COLO668 (cell line): ENCODE measurements at regions not wholly inside any gene's neighbourhood (a gene's known extent, or its start where the extent isn't known, plus 50 kb on each side); places are given as distances from the start of the nearest gene placed in this dataset.
A peak's percentile ranks its signal among the peaks of the same experiment; 100 is the strongest.
"Not testable (repeated sequence)": the region's sequence is repeated elsewhere in the genome, so short reads cannot be mapped to it uniquely, and the experiment has no call there.

Experiments used
- DNase-seq: peaks from one replicate; lab custom pipeline; 2025; ENCODE audit not compliant: unreplicated experiment; lab: John Stamatoyannopoulos, UW

DNA sequence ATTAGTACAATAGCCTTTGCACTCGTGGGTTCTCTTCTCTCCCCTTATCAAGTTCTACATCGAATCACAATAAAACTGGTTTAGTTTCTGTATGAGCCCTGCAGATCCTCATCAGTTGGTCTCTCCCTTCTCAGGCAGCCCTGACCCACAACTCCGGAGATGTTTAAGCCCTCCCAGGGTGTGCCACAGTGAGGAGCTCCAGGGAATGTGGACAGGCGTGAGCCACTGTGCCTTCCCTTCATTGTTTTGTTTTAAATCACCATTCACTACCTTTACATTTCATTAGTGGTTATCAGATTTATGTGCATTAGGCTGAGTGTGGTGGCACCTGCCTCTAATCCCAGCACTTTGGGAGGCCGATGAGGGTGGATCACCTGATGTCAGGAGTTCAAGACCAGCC is 133.2 kb downstream of the LARP7 start:
- no peak for DNase-seq

DNA sequence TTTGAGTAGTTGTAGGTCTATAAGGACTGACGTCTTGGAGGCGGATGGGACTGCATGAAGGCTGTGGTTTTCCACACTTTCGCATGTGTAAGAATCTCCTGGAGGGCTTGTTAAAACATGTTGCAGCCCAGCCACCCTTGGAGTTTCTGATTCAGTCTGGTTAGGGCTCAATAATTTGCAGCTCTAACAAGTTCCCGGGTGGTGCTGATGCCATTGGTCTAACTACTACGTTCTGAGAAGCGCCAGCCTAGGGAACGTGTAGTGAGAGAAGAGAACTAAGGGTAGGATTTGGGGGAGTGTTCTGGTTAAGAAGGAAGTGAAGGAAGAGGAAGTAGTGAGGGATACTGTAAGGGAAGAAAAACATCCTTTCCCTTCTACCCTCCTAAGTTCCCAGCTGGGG is 138.9 kb downstream of the LARP7 start:
- DNase-seq, result no peak

DNA sequence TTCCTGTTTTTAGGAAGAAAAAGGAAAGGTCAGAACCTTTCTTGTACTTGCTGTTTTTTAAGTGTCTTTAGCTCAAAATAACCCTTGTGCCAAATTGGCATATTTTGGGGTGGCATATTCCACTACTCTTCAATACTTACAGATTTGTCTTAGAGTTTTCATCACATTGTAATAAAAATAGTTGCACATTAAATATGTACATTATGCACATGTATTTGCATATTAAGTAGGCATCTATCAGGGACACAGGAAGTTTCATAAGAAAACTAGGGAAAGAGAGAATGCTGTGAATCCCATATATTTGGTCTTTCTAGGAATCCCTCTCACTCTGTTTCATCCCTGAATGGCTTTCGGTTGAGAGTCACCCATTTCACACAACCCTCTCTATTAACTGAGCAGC is 139.6 kb downstream of the LARP7 start:
- DNase-seq, result no peak

DNA sequence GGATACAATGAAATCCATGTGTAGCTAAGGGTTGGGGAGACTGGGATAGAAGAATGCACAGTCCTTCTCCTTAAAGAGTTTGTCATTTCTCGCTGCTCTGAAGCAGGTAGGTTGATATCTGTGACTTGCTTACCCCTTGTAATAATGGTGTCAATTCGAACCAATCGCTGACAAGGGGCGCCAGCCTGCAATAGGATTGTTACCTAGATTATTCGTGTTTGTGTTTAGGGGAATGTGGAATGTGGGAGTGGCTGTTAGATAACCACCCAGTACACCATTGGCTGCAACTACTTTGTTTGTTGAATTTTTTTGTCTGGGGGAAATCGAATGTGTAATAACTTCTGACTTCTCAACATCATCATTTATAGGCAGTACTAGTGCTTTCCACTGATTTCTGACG is 141.6 kb downstream of the LARP7 start:
- no peak for DNase-seq

DNA sequence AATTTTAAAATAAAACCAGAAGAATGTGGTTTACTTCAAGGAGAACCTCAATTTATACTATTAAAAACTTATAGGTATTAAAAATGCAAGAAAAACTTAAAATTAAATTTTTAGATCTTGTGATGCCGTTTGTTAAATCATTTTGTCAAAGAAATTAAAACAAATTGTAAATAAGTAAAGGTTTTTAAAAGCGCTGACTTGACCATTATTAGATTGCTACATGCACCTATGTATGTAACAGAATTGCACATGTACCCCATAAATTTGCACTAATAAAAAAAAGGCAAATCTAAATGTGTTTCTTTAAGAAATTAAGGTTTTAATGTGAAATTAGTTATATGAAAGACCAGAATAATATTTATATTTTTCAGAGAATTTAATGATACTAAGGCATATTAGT is 156.1 kb downstream of the LARP7 start:
- no peak for DNase-seq

DNA sequence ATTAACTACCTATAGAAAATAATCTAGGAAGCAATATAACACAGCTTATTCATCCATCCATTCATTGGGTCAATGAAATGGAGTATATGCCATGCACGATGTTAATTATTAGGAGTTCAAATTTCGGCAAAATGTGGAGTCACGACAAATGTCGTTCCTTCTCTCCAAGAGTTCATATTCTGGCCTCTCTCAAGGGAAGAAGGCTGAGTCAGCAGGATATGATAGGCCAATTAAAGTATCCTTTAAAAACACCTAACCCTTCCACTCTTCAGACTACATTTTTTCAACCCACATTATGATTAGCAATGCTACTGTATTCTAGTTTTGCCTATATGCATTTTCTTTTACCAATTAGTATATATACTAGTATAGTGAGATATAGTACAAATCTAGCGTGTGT is 163.1 kb downstream of the LARP7 start:
- no peak for DNase-seq

DNA sequence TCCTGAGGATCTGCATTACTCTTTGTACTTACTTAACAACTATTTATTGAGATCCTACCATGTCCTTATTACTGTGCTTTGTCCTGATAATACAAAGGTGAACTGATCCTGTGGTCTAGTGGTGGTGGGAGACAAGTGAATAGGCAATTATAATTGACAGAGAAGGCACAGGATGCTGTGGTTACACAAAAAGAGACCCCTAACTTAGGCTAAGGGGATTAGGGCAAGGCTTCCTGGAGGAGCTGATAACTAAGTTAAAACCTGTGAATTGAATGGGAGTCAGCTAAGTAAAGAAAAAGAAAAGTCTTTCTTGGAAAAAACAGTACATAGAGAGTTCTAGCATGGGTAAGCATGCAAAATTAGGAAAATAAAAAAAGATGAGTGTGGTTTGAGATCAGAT is 164.4 kb downstream of the LARP7 start:
- no peak for DNase-seq

DNA sequence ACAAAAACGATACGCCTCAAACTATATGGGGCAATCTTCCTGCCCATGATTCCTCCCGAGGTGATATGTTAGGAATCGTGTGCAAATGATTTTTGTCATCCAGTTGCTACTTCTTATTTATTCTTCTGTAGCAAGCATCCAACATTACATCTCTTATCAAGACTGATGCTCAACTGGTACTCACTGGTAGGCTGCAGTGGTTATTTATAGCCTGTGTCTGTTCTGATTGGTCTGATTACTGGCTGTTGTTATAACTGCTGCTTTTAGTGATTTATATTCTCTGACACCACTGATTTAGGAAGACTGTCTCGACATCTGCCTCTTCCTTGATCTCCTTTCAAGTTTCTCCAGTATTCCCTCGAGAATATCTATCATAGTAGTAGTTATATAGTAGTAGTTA is 165.8 kb downstream of the LARP7 start:
- no peak for DNase-seq

DNA sequence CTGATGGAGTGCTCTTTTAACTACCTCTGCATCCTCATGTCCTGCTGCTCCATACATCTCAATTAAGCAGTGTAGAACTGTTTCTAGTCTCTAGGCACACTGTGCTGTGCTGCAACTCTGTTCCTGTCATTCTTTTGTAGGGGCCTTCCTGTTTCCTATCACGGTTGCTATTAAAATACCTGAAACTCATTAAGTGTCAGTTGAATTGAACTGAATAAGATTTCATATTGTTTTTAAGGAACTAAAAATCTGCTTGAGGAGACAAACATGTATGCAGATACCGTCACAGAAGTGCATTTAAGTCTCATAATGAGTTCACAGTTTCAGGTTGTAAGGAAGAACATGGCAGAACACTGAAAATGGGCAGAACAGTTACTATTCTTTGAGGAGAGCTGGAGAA is 170.1 kb downstream of the LARP7 start:
- DNase-seq, result no peak

DNA sequence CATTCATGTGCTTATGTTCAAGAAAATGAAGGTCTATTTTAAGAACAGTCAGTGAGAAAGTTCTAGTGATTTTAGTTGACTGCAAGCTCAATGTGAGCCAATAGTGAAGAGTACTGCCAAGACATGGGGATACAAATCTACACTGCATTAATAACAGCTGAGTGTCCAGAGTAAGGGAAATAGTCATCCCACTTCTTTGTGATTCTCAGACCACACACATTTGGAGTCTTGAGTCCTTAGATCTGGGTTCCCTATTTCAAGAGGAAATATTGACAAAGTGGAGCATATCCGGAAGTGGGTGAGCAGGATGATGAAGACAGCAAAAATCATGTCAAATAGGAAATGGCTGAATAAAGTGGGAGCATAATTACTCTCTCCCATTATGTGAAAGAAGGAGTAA is 171.1 kb downstream of the LARP7 start:
- no peak for DNase-seq

DNA sequence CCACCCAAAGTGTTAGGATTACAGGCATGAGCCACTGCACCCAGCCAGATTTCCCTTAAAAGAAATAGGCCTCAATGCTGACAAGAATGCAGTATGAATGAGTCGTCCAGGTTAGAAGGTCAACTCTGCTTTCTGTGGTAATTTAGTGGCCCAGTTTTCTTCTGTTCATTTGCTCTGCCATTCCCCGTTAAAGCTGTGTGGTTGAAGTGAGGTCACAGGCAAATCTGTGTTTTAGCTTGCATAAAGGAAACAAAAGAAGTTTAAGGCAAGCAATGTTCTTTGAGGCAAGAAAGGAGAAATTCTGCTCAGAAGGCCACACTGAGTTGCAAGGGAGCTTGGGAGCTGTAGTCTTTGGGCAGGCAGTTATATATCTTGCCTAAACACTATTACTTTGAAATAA is 176.8 kb downstream of the LARP7 start:
- DNase-seq, result no peak

DNA sequence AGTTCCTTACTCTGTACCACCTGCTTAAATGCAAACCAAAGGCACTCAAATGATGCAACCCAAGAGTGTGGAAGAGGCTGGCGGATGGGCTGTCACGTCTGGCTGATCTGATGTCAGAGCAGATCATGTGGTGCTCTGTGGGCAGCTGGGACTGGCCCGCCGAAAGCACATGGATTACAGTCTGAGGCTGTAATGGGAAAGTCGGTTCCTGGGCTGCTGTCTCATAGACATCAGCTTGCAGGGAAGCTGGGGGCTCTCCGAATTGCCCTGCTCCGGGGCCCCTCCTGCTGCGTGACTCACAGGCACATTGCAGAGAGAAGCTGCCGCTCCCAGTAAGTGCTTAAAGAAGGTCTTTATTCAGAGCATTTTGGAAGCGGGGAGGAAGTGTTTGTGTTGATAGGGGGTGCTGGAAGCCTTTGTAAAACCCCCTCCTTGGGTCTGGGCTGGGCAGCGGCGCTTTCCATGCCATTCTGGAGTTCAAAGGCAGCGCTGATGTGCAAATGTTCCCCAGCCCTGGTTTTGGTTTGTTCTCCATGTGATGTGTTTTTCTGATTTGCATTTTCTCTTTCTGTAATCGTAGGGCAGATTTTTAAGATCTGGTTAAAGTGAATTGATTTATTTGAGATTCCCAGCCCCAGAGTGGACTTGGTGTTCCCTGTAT is 181.1 kb downstream of the LARP7 start:
- peak; percentile 72 for DNase-seq

DNA sequence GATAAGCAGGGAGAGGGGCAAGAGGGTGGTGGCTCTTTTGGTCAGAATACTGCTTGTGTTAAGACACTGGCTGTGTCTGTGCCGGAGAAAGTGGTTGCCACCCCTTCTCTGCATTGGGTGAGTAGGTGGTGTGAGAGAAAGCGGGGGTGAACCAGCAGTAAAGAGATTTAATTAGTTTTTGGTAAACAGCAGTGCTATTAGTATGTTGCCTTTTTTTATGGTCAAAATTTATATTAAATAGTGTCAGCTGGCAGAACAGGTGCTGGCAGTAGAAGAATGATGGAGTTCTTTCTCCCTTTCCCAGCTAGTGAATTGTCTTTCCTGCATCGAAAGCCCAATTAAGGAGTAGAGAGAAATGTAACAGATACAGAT is 181.6 kb downstream of the LARP7 start:
- DNase-seq, result peak; percentile 29

DNA sequence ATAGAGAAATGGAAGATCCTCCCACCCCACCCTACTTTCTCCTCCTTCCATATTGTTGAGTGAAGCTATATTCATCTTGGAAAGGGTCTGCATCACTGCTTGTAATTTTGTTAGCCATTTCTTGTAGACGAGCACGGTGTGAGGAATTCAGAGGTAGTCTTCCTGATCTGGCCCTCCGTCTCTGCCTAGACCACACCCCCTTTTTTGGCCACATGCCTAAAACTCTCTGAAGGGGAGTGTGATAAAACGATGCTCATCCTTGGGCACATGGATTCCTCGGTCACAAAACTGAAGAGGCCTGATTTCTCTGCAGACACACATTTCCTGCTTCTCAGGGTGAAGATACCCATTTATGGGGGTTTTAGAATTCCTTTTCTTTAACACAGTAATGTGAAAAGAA is 182.8 kb downstream of the LARP7 start:
- DNase-seq, result no peak

DNA sequence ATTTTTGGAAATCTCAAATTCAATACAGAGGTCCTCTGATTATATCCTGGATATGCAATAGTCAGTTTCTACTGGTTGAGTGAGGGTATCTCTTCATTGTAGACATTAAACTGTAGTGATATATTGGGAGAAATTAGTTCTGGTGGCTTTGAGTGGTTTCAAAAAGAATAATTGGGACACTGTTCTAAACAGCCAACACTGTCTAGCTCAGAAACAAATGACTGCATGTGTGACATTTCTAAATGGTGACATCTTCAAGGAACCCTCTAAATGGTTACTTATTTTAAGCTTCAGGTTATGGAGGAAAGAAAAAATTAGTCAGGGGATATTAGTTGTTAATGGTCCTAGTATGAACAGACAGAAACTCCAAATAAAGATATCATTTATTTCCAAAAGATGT is 186.2 kb downstream of the LARP7 start:
- no peak for DNase-seq

DNA sequence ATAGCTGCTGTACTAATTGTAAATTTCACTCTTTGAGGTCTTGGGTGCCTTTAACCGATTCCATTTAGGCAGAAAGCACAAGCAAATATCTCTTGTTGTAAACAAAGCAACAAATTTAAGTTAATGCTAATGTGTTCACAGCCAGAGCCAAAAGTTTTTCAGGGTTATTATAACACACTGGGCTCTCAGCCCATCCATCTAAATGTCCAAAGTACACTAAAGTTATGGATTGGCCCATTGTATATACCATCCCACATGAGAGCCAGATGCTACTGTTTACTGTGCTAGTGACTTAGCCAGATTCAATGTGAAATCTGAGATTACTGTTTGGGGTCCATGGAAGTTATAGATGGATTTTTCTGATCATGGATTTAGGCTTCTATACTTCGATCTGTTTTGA is 186.7 kb downstream of the LARP7 start:
- DNase-seq, result no peak

DNA sequence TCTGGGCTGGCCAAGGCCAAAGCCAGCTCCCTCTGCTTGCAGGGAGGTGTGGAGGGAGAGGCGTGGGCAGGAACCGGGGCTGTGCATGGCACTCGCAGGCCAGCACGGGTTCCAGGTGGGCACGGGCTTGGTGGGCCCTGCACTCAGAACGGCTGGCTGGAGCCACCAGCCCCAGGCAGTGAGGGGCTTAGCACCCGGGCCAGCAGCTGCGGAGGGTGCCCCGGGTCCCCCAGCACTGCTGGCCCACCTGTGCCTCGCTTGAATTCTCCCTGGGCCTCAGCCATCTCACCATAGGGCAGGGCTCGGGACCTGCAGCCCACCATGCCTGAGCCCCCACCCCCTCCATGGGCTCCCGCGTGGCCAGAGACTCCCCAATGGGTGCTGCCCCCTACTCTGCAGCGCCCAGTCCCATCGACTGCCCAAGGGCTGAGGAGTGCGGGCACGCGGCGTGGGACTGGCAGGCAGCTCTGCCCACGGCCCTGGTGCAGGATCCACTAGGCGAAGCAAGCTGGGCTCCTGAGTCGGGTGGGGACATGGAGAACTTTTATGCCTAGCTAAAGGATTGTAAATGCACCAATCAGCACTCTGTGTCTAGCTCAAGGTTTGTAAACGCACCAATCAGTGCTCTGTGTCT is 193.9 kb downstream of the LARP7 start:
- no peak for DNase-seq

DNA sequence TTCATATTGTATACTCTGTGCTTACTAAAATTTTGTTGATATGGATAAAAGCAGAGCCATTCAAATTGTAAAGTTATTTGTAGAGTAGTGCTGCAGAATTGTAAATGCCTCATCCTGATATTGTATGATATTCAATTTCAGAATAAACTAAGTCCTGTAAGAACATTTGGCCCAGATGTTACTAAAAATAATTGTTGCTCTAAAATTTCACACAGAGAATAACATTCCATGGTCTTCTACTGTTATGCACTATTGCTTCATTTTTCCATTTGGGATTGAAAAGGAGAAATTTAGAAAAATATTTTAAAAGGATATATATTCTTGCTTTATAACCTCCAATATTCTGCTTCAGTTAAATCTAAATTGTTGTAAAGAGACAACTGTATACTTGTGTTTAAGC is 195.6 kb downstream of the LARP7 start:
- DNase-seq, result no peak

DNA sequence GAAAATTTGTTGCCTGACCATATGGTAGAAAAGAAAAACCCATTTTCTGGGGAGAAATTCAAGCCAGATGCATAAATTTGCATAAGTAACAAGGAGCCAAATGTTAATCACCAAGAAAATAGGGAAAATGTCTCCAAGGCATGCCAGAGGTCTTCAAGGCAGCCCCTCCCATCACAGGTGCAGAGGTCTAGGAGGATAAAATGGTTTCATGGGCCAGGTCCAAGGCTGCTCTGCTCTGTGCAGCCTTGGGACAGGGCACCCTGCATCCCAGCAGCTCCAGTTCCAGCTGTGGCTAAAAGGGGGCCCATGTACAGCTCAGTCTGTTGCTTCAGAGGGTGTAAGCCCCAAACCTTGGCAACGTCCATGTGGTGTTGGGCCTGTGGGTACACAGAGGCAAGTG is 200.0 kb downstream of the LARP7 start:
- no peak for DNase-seq

DNA sequence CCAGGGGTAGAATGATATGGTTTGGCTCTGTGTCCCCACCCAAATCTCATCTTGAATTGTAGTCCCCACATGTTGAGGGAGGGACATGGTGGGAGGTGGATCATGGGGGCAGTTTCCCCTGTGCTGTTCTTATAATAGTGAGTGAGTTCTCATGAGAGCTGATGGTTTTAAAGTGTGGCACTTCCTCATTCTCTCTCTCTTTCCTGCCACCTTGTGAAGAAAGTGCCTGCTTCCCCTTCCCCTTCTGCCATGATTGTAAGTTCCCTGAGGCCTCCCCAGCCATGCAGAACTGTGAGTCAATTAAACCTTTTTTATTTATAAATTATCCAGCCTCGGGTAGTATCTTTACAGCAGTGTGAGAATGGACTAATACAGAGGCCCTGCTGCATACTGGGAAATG is 201.1 kb downstream of the LARP7 start:
- DNase-seq, result not testable (repeated sequence)

DNA sequence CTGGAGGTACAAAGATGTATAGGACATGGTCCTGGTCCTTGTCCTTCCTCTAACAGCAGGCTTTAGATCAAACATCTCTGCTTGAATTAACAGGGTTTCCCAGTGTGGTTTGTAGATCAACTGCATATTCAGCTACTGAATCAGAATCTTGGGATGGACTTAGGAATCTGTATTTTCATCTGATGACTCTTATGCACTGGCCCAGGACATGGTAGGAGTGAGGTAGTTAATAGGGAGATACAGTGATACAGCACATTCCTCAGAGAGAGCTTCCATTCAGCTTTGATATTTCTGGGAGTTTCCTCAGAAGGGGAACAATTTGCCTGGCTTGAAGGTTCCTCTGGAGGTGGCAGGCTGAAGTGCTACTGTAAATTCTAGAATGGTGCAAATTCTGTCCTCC is 203.1 kb downstream of the LARP7 start:
- DNase-seq, result no peak

DNA sequence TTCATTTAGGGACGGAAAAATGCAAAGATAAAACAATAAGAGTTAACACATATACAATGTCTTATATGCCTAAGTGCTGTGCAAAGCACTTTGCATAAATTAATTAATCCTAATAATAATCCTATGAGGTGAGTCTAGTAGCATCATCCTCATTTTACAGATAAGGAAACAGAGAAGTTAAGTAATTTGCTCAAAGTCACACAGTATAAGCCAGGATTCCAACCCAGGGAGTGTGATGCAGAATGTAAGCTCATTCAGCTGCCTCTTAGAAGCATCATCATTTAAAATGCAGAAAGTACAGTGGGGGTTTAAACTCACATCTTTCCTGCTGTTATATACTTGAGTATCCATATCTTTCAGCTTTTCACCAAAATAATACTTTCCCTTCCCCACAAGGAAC is 203.7 kb downstream of the LARP7 start:
- DNase-seq, result no peak

DNA sequence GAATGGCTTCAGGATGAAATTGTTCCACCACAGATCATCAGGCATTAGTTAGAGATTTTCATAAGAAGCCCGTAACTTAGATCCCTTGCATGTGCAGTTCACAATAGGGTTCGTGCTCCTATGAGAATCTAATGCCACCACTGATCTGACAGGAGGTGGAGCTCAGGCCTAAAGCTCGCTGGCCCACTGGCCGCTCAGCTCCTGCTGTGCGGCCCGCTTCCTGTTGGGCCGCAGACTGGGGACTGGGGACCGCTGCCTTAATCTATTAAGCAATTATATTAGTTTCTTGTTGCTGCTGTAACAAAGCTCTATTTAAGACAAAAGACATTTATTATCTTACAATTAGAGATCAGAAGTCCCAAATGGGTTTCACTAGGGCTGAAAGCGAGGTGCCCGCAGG is 205.6 kb downstream of the LARP7 start:
- no peak for DNase-seq
